HFFc6 (cell line): ENCODE measurements at regions not wholly inside any gene's neighbourhood (a gene's known extent, or its start where the extent isn't known, plus 50 kb on each side); places are given as distances from the start of the nearest gene placed in this dataset.

Source experiments
- DNase-seq: peaks from one replicate; pipeline ENCODE4 v3.0.0-alpha.2; 2018
- H3K27ac Mint-ChIP-seq: 2 replicates; pipeline ENCODE4 v1.8.0; 2020; ENCODE audit warnings: mild to moderate bottlenecking, mixed read lengths
- H3K27me3 Mint-ChIP-seq: 2 replicates; pipeline ENCODE4 v1.8.0; 2021; ENCODE audit warnings: mild to moderate bottlenecking, moderate library complexity, mixed read lengths; ENCODE audit not compliant: insufficient read depth
- H3K36me3 Mint-ChIP-seq: 2 replicates; pipeline ENCODE4 v1.8.0; 2021; ENCODE audit warnings: low read depth, mixed read lengths
- H3K4me1 Mint-ChIP-seq: 2 replicates; pipeline ENCODE4 v1.8.0; 2020; ENCODE audit warnings: low read depth, mixed read lengths
- H3K4me3 Mint-ChIP-seq: 2 replicates; pipeline ENCODE4 v1.8.0; 2020; ENCODE audit warnings: mild to moderate bottlenecking, moderate library complexity, mixed read lengths
- H3K9me3 Mint-ChIP-seq: 2 replicates; pipeline ENCODE4 v1.8.0; 2020; ENCODE audit warnings: mild to moderate bottlenecking, mixed read lengths
- TF ChIP-seq, protein P1 (sequence below): fragments of 200-600 bp; sonication (generic); IDR thresholded peaks from 2 replicates; pipeline ENCODE4 v1.5.0; 2021; ENCODE audit warnings: antibody characterized with exemption, mild to moderate bottlenecking

DNA sequence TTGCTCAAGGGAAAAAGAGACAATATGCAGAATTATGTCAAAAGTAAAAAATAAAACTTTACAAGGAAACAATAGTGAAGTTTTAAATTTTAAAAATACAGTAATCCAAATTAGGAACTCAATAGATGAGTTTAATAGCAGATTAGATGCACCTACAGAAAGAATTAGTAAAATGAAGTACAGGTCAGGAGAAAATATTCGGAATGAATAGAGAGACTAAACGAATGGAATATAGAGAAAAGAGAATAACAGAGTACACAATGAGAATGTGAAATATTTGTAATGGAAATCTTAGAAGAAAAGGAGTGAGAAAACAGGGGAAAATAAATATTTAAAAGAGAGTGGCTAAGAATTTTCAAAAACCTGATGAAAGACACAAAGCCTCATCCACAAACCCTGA lies 275.7 kb upstream of the MMADHC start:
- Mint-ChIP-seq H3K9me3 (no peaks in the 10 kb centered on the region), H3K4me1 (peaks cover 34% of the 10 kb centered on the region), H3K4me3 (no peak overlapping the region), H3K27ac (no peak overlapping the region), H3K36me3 (peaks cover 14% of the 10 kb centered on the region), H3K27me3 (no peaks in the 10 kb centered on the region; the same call in 1 of the 2 replicates)
- TF ChIP-seq, protein P1, sequence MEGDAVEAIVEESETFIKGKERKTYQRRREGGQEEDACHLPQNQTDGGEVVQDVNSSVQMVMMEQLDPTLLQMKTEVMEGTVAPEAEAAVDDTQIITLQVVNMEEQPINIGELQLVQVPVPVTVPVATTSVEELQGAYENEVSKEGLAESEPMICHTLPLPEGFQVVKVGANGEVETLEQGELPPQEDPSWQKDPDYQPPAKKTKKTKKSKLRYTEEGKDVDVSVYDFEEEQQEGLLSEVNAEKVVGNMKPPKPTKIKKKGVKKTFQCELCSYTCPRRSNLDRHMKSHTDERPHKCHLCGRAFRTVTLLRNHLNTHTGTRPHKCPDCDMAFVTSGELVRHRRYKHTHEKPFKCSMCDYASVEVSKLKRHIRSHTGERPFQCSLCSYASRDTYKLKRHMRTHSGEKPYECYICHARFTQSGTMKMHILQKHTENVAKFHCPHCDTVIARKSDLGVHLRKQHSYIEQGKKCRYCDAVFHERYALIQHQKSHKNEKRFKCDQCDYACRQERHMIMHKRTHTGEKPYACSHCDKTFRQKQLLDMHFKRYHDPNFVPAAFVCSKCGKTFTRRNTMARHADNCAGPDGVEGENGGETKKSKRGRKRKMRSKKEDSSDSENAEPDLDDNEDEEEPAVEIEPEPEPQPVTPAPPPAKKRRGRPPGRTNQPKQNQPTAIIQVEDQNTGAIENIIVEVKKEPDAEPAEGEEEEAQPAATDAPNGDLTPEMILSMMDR: no peak
- no peak for DNase-seq

DNA sequence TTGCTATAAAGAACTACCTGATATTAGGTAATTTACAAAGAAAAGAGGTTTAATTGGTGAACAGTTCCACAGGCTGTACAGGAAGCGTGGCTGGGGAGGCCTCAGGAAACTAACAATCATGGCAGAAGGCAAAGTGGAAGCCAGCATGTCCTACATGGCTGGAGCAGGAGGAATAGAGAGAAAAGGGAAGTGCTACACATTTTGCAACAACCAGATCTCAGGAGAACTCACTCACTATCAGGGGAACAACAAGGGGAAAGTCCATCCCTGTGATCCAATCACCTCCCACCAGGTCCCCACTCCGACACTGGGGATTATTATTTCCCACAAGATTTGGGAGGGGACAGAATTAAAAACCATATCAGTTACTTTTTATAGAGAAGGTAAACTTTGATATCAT lies 273.5 kb upstream of the MMADHC start:
- no peaks in the 10 kb centered on the region for H3K9me3 Mint-ChIP-seq
- no peak for DNase-seq
- H3K27ac Mint-ChIP-seq: peak overlapping the region; percentile 77
- no peak overlapping the region; the same call in 1 of the 2 replicates for H3K4me3 Mint-ChIP-seq
- no peaks in the 10 kb centered on the region; the same call in 1 of the 2 replicates for H3K27me3 Mint-ChIP-seq
- H3K4me1 Mint-ChIP-seq: peaks cover 50% of the 10 kb centered on the region
- TF ChIP-seq, protein P1: no peak
- peaks cover 14% of the 10 kb centered on the region for H3K36me3 Mint-ChIP-seq

DNA sequence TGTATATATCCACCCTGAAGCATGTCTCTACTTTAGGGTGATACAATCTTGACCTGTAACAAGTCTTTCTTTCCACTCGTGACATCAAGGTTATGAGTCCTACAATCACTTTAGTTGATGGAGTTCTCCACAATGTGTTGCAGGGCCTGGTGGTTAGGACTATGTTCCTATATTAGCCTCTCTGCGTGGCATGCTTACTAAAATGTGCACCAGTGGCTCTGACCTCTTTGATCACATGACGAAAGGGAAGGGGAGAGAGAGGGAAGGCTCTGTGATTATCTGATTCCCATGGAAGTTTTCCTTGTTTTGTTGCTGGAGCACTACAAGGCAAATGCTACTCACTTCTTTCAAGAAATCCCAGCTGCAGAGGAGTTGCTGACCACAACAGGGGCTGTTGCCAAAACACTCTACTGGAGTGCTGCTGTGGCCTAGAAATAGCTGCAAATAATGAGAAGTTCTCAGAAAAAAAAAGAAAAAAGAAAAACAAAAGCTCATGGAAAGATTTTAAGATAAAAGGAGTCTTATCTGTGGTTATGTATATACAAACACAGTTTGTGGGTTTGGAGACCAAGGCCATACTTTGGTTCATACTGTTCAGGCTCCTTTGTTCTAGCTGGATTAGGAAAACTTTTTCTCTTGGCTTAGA lies 272.8 kb upstream of the MMADHC start:
- Mint-ChIP-seq H3K9me3 (no peaks in the 10 kb centered on the region), H3K4me3 (peak overlapping the region; percentile 25), H3K27ac (peak overlapping the region; percentile 77), H3K36me3 (peaks cover 10% of the 10 kb centered on the region), H3K27me3 (no peaks in the 10 kb centered on the region; the same call in 1 of the 2 replicates), H3K4me1 (peaks cover 50% of the 10 kb centered on the region)
- DNase-seq: peak; percentile 84
- TF ChIP-seq, protein P1: no peak

DNA sequence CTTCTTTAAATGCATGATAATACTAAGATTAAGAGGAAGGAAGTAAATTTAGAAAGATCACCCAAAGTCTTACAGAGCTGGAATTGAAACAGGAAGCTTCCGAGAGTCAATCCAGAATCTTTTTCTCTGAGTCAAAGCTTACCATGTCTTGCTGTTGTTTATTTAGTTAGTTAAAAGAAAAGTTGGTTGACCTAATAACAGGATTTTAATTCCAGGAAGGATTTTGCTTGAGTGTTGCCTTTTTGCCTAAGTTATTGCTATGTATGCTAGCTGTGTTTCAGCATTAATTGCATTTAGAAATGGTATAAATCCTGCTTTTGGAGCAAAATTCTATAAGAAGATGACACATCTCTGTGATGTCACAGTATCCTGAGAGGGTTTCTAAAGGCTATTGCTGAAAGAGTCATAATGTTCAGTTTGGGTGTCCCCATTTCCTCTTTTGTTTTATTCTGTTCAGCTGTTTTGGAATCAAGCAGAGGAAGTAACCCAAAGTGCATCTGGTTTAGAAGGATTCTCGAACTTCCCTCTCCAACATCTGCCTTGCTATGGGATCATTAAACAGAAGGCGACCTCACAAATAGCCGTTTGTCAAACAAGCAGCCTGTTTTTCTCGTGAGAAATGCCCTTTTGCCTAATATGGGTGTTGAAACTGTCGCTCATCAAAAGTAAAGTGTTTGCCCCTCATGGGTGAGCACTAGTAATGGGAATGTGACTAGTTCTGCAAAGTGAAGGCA lies 271.5 kb upstream of the MMADHC start:
- Mint-ChIP-seq H3K36me3 (peaks cover 10% of the 10 kb centered on the region), H3K27ac (peak overlapping the region; percentile 84), H3K27me3 (no peaks in the 10 kb centered on the region; the same call in 1 of the 2 replicates), H3K4me1 (peaks cover 50% of the 10 kb centered on the region), H3K4me3 (peak overlapping the region; percentile 58), H3K9me3 (no peaks in the 10 kb centered on the region)
- peak; percentile 62 for DNase-seq
- TF ChIP-seq, protein P1: no peak

DNA sequence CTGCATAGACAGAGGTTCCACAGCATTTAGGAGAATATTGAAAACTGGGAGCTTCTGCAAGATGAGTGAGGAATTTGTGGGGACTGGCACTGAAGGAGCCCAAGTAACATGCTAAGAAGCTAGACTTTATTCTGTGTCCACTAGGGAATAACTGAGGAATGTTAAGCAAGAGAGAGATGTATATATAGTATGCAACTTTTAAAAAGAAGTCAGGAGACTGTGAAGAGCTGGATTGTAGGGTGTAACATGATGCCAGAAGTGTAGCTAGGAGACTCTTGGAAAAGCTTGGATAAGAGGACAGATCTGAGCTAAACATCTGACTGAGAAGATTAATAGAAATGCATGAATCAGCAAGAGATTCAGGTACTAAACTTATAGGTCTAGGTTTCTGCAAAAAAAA lies 270.6 kb upstream of the MMADHC start:
- Mint-ChIP-seq H3K27ac (peak overlapping the region; percentile 84), H3K4me1 (peaks cover 50% of the 10 kb centered on the region), H3K4me3 (peak overlapping the region; percentile 58), H3K27me3 (no peaks in the 10 kb centered on the region), H3K36me3 (peaks cover 7% of the 10 kb centered on the region), H3K9me3 (no peaks in the 10 kb centered on the region)
- TF ChIP-seq, protein P1: no peak
- peak; percentile 18 for DNase-seq
